ENCODE measurements at regions not wholly inside any gene's neighbourhood (a gene's known extent, or its start where the extent isn't known, plus 50 kb on each side); places are given as distances from the start of the nearest gene placed in this dataset.

DNA sequence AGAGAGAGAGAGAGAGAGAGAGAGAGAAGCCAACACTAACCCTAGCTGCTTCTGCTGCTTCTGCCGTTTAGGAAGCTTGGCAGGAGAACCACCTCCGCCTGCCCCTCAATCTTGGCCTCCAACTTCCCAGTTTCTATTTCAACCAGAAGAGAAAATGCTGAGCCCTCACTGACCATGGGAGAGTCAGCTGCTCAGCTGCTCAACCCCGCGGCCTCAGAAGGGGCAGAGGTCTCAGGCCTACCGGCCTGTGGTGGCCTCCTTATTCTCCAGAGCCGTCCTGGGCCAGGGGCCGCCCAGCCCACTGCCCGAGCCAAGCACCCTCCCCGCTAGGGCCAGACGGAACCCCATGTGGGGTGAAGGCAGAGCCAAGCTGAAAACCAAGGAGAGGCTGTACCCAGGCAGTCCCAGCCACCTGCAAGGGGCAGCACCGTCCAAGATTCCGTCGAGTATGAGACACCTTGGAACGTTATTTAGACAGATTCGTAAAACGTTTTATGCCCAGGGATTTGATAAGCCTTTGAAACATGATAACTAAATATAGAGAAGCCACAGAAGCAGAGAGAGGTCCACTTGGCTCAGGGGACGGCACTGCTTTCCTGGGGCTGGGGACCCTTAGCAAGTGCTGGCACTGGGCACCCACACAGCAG lies 116.6 kb downstream of the DLL1 start:
- TF ChIP-seq TAF1 (IDR thresholded peaks at IDR 0.05; ENCODE audit: borderline replicate concordance, insufficient read depth, low read length) (no peak), POLR2AphosphoS5 (IDR thresholded peaks at IDR 0.05; ENCODE audit: low read depth, low read length) (no peak), FOXP2 (optimal IDR thresholded peaks at IDR 0.05; ENCODE audit: borderline replicate concordance, extremely low read depth, extremely low read length, insufficient read depth) (no peak), SIN3A (IDR thresholded peaks at IDR 0.05; ENCODE audit: borderline replicate concordance, insufficient read depth, low read length) (no peak)
- TF ChIP-seq, protein P1, sequence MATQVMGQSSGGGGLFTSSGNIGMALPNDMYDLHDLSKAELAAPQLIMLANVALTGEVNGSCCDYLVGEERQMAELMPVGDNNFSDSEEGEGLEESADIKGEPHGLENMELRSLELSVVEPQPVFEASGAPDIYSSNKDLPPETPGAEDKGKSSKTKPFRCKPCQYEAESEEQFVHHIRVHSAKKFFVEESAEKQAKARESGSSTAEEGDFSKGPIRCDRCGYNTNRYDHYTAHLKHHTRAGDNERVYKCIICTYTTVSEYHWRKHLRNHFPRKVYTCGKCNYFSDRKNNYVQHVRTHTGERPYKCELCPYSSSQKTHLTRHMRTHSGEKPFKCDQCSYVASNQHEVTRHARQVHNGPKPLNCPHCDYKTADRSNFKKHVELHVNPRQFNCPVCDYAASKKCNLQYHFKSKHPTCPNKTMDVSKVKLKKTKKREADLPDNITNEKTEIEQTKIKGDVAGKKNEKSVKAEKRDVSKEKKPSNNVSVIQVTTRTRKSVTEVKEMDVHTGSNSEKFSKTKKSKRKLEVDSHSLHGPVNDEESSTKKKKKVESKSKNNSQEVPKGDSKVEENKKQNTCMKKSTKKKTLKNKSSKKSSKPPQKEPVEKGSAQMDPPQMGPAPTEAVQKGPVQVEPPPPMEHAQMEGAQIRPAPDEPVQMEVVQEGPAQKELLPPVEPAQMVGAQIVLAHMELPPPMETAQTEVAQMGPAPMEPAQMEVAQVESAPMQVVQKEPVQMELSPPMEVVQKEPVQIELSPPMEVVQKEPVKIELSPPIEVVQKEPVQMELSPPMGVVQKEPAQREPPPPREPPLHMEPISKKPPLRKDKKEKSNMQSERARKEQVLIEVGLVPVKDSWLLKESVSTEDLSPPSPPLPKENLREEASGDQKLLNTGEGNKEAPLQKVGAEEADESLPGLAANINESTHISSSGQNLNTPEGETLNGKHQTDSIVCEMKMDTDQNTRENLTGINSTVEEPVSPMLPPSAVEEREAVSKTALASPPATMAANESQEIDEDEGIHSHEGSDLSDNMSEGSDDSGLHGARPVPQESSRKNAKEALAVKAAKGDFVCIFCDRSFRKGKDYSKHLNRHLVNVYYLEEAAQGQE (IDR thresholded peaks at IDR 0.05; ENCODE audit: insufficient read depth in 1 of 2, low read depth in 2 of 2, low read length in 2 of 2), result no peak

DNA sequence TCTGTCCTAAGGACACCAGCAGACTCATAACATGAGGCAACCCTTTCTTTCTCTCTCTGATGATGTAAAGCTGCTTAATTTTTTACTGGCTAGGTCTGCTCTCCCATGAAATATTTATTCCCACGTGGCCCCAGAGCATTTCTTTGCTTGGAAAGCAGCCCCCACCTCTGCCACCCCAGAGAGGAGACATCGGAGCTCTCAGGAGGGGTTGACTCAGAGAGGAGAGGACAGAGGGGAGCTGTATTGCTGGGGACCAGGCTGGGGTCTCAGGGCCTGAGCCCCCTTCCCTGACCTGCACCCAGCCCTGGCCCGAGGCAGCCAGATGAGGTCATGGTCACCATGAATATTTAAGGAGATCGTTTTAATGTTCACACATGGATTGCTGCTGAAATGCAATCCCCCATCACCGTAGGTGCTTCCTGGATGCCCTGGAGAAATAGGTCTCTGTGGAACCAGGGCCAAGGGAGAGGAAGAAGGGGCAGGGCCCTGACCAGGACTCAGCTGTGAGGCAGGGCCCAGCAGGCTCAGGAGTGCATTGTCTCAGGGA lies 117.5 kb downstream of the DLL1 start:
- TF ChIP-seq, protein P1 (IDR thresholded peaks at IDR 0.05; ENCODE audit: insufficient read depth in 1 of 2, low read depth in 2 of 2, low read length in 2 of 2), result no peak
- TF ChIP-seq POLR2AphosphoS5 (IDR thresholded peaks at IDR 0.05; ENCODE audit: low read depth, low read length), result no peak
- no peak for TF ChIP-seq FOXP2 (optimal IDR thresholded peaks at IDR 0.05; ENCODE audit: borderline replicate concordance, extremely low read depth, extremely low read length, insufficient read depth)
- TF ChIP-seq SIN3A (IDR thresholded peaks at IDR 0.05; ENCODE audit: borderline replicate concordance, insufficient read depth, low read length), result no peak
- TF ChIP-seq TAF1 (IDR thresholded peaks at IDR 0.05; ENCODE audit: borderline replicate concordance, insufficient read depth, low read length), result no peak

DNA sequence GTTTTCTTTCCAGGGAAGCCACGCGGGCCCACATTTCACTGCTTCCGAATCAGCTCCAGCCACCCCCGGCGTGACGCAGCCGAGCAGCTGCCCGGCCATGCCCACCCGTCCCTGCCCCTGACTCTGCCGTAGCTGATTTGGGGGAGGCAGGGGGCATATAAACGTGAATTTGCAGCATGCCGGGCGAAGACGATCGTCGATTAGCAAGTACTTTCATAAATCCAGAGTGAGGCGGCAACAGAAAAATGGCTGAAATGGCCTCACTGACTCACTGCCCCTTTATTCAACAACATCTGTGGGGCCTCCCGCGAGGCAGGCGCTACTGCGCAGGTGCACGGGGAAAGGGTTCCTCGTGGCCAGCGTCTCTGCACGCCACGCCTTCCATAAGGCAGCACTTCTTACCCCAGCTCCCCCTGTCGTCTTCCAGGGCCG lies 118.0 kb downstream of the DLL1 start:
- TF ChIP-seq SIN3A (IDR thresholded peaks at IDR 0.05; ENCODE audit: borderline replicate concordance, insufficient read depth, low read length), result no peak
- TF ChIP-seq POLR2AphosphoS5 (IDR thresholded peaks at IDR 0.05; ENCODE audit: low read depth, low read length), result no peak
- no peak for TF ChIP-seq FOXP2 (optimal IDR thresholded peaks at IDR 0.05; ENCODE audit: borderline replicate concordance, extremely low read depth, extremely low read length, insufficient read depth)
- no peak for TF ChIP-seq TAF1 (IDR thresholded peaks at IDR 0.05; ENCODE audit: borderline replicate concordance, insufficient read depth, low read length)

DNA sequence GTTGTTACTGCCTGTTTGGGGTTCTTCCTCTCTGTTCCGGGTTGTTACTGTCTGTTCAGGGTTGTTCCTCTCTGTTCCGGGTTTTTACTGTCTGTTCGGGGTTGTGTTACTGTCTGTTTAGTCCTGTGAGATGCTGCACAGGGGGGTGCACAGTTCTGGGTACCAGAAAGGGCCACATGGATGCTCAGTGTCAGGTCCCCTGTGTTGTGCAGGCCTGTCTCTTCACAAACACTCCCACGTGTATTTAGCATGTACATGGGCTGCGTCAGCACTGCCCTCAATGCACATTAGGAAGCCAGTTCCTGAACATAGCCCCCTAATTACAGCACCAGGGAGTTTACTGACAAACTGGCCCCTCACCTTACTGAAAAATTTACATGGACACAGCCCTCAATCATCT lies 118.5 kb downstream of the DLL1 start:
- TF ChIP-seq POLR2AphosphoS5 (IDR thresholded peaks at IDR 0.05; ENCODE audit: low read depth, low read length), result no peak
- TF ChIP-seq FOXP2 (optimal IDR thresholded peaks at IDR 0.05; ENCODE audit: borderline replicate concordance, extremely low read depth, extremely low read length, insufficient read depth), result no peak
- TF ChIP-seq, protein P1 (IDR thresholded peaks at IDR 0.05; ENCODE audit: insufficient read depth in 1 of 2, low read depth in 2 of 2, low read length in 2 of 2), result no peak
- no peak for TF ChIP-seq SIN3A (IDR thresholded peaks at IDR 0.05; ENCODE audit: borderline replicate concordance, insufficient read depth, low read length)
- TF ChIP-seq TAF1 (IDR thresholded peaks at IDR 0.05; ENCODE audit: borderline replicate concordance, insufficient read depth, low read length), result no peak

DNA sequence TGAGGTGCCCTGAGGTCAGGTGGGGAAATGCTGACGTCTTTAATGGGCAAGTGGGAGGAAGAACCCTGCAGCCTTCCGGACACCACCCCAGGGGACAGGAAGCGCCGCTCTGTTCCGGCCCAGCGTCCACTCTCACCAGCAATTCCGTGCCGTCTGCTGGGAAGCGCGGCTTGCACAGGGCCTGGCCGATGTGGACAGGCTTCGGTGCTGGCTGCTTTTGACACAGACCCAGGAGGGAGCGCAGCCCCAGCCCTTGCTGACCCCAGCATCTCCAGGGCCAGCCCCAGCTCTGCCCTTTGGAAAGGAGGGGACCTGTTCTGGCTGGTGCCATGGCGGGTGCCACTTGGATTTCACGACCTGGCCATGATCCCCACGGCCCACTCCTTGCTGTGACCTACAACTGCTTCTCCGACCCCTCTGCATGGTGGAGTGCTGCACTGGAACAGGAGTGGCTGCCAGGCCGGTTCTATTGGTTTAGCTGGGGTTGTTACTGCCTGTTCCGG lies 123.2 kb downstream of the DLL1 start:
- TF ChIP-seq, protein P1 (IDR thresholded peaks at IDR 0.05; ENCODE audit: insufficient read depth in 1 of 2, low read depth in 2 of 2, low read length in 2 of 2), result no peak
- TF ChIP-seq FOXP2 (optimal IDR thresholded peaks at IDR 0.05; ENCODE audit: borderline replicate concordance, extremely low read depth, extremely low read length, insufficient read depth) (no peak), SIN3A (IDR thresholded peaks at IDR 0.05; ENCODE audit: borderline replicate concordance, insufficient read depth, low read length) (no peak), POLR2AphosphoS5 (IDR thresholded peaks at IDR 0.05; ENCODE audit: low read depth, low read length) (no peak), TAF1 (IDR thresholded peaks at IDR 0.05; ENCODE audit: borderline replicate concordance, insufficient read depth, low read length) (no peak)
